ENCODE measurements at regions not wholly inside any gene's neighbourhood (a gene's known extent, or its start where the extent isn't known, plus 50 kb on each side); places are given as distances from the start of the nearest gene placed in this dataset.
"Not testable (repeated sequence)": the region's sequence is repeated elsewhere in the genome, so short reads cannot be mapped to it uniquely, and the experiment has no call there.

GRCh38 chr4:101730291-101731117, 60.0 kb upstream of the BANK1 start:
- DNase-seq = peak; percentile 11

GRCh38 chr4:101727238-101727637, 63.3 kb upstream of the BANK1 start:
- DNase-seq = no peak

- DNase-seq = no peak
Observed at GRCh38 chr4:101724093-101724492, 66.4 kb upstream of the BANK1 start.

- DNase-seq = no peak
Observed at GRCh38 chr4:101718810-101719209, 71.7 kb upstream of the BANK1 start.

- no peak for DNase-seq
Observed at GRCh38 chr4:101711590-101712260, 78.8 kb upstream of the BANK1 start.

- DNase-seq = no peak
Observed at GRCh38 chr4:101710806-101711205, 79.7 kb upstream of the BANK1 start.

GRCh38 chr4:101708293-101709039, 82.1 kb upstream of the BANK1 start:
- DNase-seq = no peak

GRCh38 chr4:101707596-101707995, 82.9 kb upstream of the BANK1 start:
- DNase-seq = no peak

GRCh38 chr4:101706535-101707057, 83.9 kb upstream of the BANK1 start:
- DNase-seq = no peak

GRCh38 chr4:101701551-101701950, 89.0 kb upstream of the BANK1 start:
- no peak for DNase-seq

- no peak for DNase-seq
Observed at GRCh38 chr4:101699441-101700124, 90.9 kb upstream of the BANK1 start.

GRCh38 chr4:101697266-101697665, 93.3 kb upstream of the BANK1 start:
- no peak for DNase-seq

- no peak for DNase-seq
Observed at GRCh38 chr4:101696276-101697010, 94.1 kb upstream of the BANK1 start.

- DNase-seq = no peak
Observed at GRCh38 chr4:101695176-101695575, 95.4 kb upstream of the BANK1 start.

- not testable (repeated sequence) for DNase-seq
Observed at GRCh38 chr4:101694403-101694802, 96.1 kb upstream of the BANK1 start.

- DNase-seq = no peak
Observed at GRCh38 chr4:101693842-101694398, 96.6 kb upstream of the BANK1 start.

- DNase-seq = no peak
Observed at GRCh38 chr4:101689220-101689619, 101.3 kb upstream of the BANK1 start.

- no peak for DNase-seq
Observed at GRCh38 chr4:101685126-101685525, 105.4 kb upstream of the BANK1 start.

- DNase-seq = peak; percentile 31
Observed at GRCh38 chr4:101682946-101683345, 107.6 kb upstream of the BANK1 start.

GRCh38 chr4:101678180-101678579, 112.3 kb upstream of the BANK1 start:
- DNase-seq = no peak

GRCh38 chr4:101670897-101671296, 119.6 kb upstream of the BANK1 start:
- no peak for DNase-seq

- DNase-seq = no peak
Observed at GRCh38 chr4:101670370-101670769, 120.2 kb upstream of the BANK1 start.
